ENCODE measurements at regions not wholly inside any gene's neighbourhood (a gene's known extent, or its start where the extent isn't known, plus 50 kb on each side); places are given as distances from the start of the nearest gene placed in this dataset.

GRCh38 chr16:77613095-77613494 lies 109.2 kb upstream of the NUDT7 start:
- no peak for TF ChIP-seq EZH2phosphoT487 (IDR thresholded peaks at IDR 0.05; ENCODE audit: insufficient read depth, low read depth)
- no peak for TF ChIP-seq EZH2 (IDR thresholded peaks at IDR 0.05; ENCODE audit: insufficient read depth, poor library complexity, severe bottlenecking)

All from GM23248 (cell line).